BLaER1 treated with 17β-estradiol and CSF1 and Interleukin-3, amounts not matched to agents 10 nM and 100 nM (cell line): ENCODE measurements at regions not wholly inside any gene's neighbourhood (a gene's known extent, or its start where the extent isn't known, plus 50 kb on each side); places are given as distances from the start of the nearest gene placed in this dataset.
"Not testable (repeated sequence)": the region's sequence is repeated elsewhere in the genome, so short reads cannot be mapped to it uniquely, and the experiment has no call there.

ENCODE experiments used
- H3K27ac ChIP-seq, 11 experiments: shearing (Covaris generic); formaldehyde crosslinking; 2 replicates each; pipeline ENCODE4 v1.8.1; 2022
- H3K27me3 ChIP-seq, 11 experiments: shearing (Covaris generic); formaldehyde crosslinking; 2 replicates each; pipeline ENCODE4 v1.8.1; 2022
- H3K36me3 ChIP-seq, 11 experiments: shearing (Covaris generic); formaldehyde crosslinking; 2 replicates each; pipeline ENCODE4 v1.8.1; 2022
- H3K4me1 ChIP-seq, 10 experiments: shearing (Covaris generic); formaldehyde crosslinking; 2 replicates each; pipeline ENCODE4 v1.8.1; 2022
- H3K4me2 ChIP-seq, 11 experiments: shearing (Covaris generic); formaldehyde crosslinking; 2 replicates each; pipeline ENCODE4 v1.8.1; 2022
- H3K4me3 ChIP-seq, 10 experiments: shearing (Covaris generic); formaldehyde crosslinking; 2 replicates each; pipeline ENCODE4 v1.8.1; 2022
- H3K9ac ChIP-seq, 11 experiments: shearing (Covaris generic); formaldehyde crosslinking; 2 replicates each; pipeline ENCODE4 v1.8.1; 2022
- H3K9me3 ChIP-seq, 11 experiments: shearing (Covaris generic); formaldehyde crosslinking; replicated peaks in 1 of 11; 2 replicates each; pipeline ENCODE4 v1.8.1; 2022
- H4K20me1 ChIP-seq, 11 experiments: shearing (Covaris generic); formaldehyde crosslinking; 2 replicates each; pipeline ENCODE4 v1.8.1; 2022
- Cebpa-rat ChIP-seq, 11 experiments: shearing (Covaris generic); IDR thresholded peaks; 2 replicates each; pipeline ENCODE4 v1.8.1; 2022

- H3K9ac ChIP-seq, H3K36me3 ChIP-seq: not testable (repeated sequence)
- peaks cover 22 to 67% (median 55%) of the 10 kb centered on the region in 11 experiments for H3K9me3 ChIP-seq
These were observed 3914.7 kb upstream of the OR11H1 start for GRCh38 chr22:11613081-11613897.

DNA sequence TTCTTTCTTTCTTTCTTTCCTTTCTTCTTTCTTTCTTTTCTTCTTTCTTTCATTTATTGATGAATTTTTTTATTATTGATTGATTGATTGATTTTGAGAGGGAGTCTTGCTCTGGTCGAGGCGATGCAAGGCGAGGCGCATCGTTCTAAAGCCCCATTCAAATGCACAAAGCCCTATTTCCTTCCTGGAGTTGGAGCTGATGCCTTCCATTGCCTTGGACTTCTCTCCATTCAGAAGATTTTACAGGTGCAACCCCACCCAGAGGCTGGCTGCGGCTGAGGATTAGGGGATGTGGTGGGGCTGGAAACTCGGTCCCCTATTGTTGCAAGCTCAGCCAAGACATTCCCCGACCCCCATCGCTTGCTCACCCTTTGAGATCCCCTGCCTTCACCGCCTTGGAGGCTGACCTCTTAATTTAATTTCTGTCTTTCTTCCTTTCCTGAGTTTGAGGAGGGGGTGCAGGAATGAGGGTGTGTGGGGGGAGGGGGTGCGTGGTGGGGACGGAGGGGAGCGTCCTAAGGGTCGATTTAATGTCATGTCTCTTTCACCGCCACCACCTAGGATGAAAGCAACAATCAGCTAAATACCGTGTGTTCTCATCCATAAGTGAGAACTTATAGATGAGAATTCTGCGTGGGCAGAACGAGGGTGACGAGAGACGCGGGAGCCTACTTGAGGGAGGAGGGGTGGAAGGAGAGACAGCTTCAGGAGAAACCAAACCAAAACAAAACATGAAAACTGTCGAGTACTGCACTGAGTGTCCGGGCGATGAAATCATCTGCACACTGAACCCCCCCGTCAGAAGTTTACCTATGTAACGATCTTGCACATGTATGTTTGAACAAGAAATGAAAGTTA is 3913.9 kb upstream of the OR11H1 start:
- Histone ChIP-seq H3K4me1 (no peaks in the 10 kb centered on the region), H3K27ac (no peak overlapping the region), H3K27me3 (no peaks in the 10 kb centered on the region), H3K9me3 (peaks cover 23 to 74% (median 61%) of the 10 kb centered on the region in 11 experiments), H4K20me1 (no peaks in the 10 kb centered on the region), H3K9ac (no peak overlapping the region), H3K4me2 (no peak overlapping the region), H3K4me3 (no peak overlapping the region), H3K36me3 (no peaks in the 10 kb centered on the region)
- TF ChIP-seq Cebpa-rat (IDR thresholded peaks at IDR 0.05), result no peak

More at GRCh38 chr22:11613081-11613897, 3914.7 kb upstream of the OR11H1 start:
- H3K4me2 ChIP-seq, H3K4me3 ChIP-seq, H3K27ac ChIP-seq, H4K20me1 ChIP-seq, H3K27me3 ChIP-seq, H3K4me1 ChIP-seq: not testable (repeated sequence)

DNA sequence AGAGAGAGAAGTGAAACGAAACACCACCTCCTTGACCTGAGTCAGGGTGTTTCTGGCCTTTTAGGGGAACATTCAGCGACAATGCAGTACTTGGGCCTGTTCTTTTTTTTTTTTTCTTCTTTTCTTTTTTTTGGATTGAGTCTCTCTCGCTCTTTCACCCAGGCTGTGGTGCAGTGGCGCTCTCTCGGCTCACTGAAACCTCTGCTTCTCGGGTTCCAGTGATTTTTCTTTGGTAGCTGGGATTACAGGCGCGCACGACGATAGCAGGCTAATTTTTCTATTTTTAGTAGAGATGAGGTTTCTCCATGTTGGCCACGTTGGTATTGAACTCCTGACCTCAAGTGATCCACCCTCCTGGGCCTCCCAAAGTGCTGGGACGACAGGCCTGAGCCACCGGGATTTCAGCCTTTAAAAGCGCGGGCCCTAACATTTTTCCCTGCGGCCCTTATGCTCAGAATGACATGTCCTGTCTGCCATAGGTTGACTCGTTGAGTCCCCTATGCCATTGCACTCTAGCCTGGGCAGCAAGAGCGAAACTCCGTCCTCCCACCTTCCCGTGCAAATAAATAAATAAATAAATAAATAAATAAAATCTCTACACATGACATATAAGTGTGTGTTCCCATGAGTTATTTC is 3913.1 kb upstream of the OR11H1 start:
- not testable (repeated sequence) for H3K36me3 ChIP-seq, H3K9ac ChIP-seq, H3K4me1 ChIP-seq, H4K20me1 ChIP-seq, H3K4me3 ChIP-seq, H3K27ac ChIP-seq, H3K4me2 ChIP-seq, H3K27me3 ChIP-seq
- peaks cover 30 to 82% (median 68%) of the 10 kb centered on the region in 11 experiments for H3K9me3 ChIP-seq

GRCh38 chr22:11616811-11617210 is 3911.2 kb upstream of the OR11H1 start:
- Histone ChIP-seq H3K4me3 (no peak overlapping the region), H3K27me3 (no peaks in the 10 kb centered on the region), H3K9me3 (peaks cover 33 to 89% (median 73%) of the 10 kb centered on the region in 11 experiments), H3K4me1 (no peaks in the 10 kb centered on the region), H4K20me1 (no peaks in the 10 kb centered on the region), H3K4me2 (no peak overlapping the region), H3K9ac (no peak overlapping the region), H3K36me3 (no peaks in the 10 kb centered on the region), H3K27ac (no peak overlapping the region)
- no peak for TF ChIP-seq Cebpa-rat (IDR thresholded peaks at IDR 0.05)

DNA sequence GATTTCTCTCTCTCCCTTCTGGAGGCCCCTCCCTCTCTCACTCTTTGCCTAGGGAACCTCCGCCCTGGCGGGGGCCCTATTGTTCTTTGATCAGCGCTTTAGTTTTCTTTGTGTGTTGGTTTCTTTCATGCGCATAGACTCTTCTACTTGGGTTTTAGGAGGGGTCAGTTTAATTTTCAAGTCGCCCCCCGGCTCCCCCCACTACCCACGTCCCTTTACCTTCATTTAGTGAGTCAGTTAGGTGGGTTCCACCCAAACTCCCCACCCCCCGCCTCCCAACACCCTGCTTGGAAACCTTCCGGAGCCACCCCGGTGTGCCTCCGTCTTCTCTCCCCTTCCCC is 3909.7 kb upstream of the OR11H1 start:
- not testable (repeated sequence) for H4K20me1 ChIP-seq, H3K27me3 ChIP-seq, H3K9ac ChIP-seq, H3K4me3 ChIP-seq, H3K4me1 ChIP-seq, H3K4me2 ChIP-seq, H3K27ac ChIP-seq, H3K36me3 ChIP-seq
- H3K9me3 ChIP-seq, result peaks cover 28 to 74% (median 59%) of the 10 kb centered on the region in 11 experiments

- H3K4me2 ChIP-seq, H3K27ac ChIP-seq: not testable (repeated sequence)
- peaks cover 27 to 70% (median 55%) of the 10 kb centered on the region in 11 experiments for H3K9me3 ChIP-seq
These were observed 3909.3 kb upstream of the OR11H1 start for GRCh38 chr22:11618688-11619087.

DNA sequence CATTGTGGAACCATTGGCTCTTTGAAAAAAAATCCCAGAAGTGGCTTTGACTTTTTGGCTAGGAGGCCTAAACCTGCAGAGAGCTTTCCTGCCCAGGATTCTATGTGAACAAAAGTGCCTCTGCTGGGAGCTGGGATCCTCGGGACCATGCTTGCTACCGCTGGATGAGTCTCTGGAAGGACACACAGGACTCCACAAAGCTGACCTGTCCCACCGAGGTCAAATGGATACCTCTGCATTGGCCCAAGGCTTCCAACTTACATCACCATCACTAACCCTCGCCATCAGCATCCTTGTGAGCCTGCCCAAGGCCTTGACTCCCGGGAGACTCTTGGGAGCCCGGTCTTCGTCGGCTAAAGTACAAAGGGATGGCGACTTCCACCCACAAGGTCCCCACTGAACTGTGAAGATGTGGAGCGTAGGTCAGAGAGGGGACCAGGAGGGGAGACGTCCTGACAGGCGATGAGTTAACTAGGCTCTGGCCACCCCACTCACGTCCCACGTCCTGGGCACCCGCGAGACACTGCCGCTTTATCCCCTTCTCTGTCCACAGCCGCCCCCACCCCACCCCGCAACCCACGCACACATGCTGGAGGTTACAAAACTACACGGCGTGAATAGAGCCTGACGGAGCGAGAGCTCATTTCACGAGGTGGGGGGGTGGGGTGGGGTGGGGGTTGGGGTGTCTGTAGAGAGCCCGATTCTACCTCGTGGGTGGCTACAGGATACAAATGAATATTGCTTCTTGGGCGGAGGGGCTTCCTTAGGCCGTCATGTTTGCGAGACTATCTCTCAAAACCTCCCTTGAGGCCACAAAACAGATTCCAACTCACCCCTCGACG is 3906.8 kb upstream of the OR11H1 start:
- not testable (repeated sequence) for H3K27me3 ChIP-seq, H3K9ac ChIP-seq, H3K4me2 ChIP-seq, H3K27ac ChIP-seq, H3K36me3 ChIP-seq, H3K4me1 ChIP-seq, H3K4me3 ChIP-seq, H4K20me1 ChIP-seq
- H3K9me3 ChIP-seq, result peaks cover 27 to 51% (median 42%) of the 10 kb centered on the region in 11 experiments

More at GRCh38 chr22:11618688-11619087, 3909.3 kb upstream of the OR11H1 start:
- H3K27me3 ChIP-seq, H3K36me3 ChIP-seq, H4K20me1 ChIP-seq, H3K9ac ChIP-seq, H3K4me1 ChIP-seq, H3K4me3 ChIP-seq: not testable (repeated sequence)

- H3K27me3 ChIP-seq, H3K4me1 ChIP-seq, H3K9ac ChIP-seq, H3K27ac ChIP-seq, H3K4me3 ChIP-seq, H3K36me3 ChIP-seq, H3K4me2 ChIP-seq, H4K20me1 ChIP-seq: not testable (repeated sequence)
- peaks cover 30 to 53% (median 47%) of the 10 kb centered on the region in 11 experiments for H3K9me3 ChIP-seq
These were observed 3905.2 kb upstream of the OR11H1 start for GRCh38 chr22:11622774-11623173.

GRCh38 chr22:11625711-11626421 is 3902.1 kb upstream of the OR11H1 start:
- H4K20me1 ChIP-seq, H3K4me3 ChIP-seq, H3K36me3 ChIP-seq, H3K4me2 ChIP-seq, H3K27me3 ChIP-seq, H3K27ac ChIP-seq, H3K4me1 ChIP-seq, H3K9ac ChIP-seq: not testable (repeated sequence)
- H3K9me3 ChIP-seq, result peaks cover 46 to 58% (median 54%) of the 10 kb centered on the region in 11 experiments
